PC-3 (cell line): ENCODE measurements at regions not wholly inside any gene's neighbourhood (a gene's known extent, or its start where the extent isn't known, plus 50 kb on each side); places are given as distances from the start of the nearest gene placed in this dataset.

Experiments
- EZH2phosphoT487 ChIP-seq: fragments of 300-600 bp; sonication (generic); IDR thresholded peaks from 2 replicates; pipeline ENCODE4 v1.6.1; 2018; ENCODE audit warnings: mild to moderate bottlenecking, antibody characterized with exemption, low read length, borderline replicate concordance
- TF ChIP-seq, protein P1 (sequence below): fragments of 300-600 bp; sonication (generic); conservative IDR thresholded peaks from 2 replicates; pipeline ENCODE4 v1.5.1; 2017; ENCODE audit warnings: antibody characterized with exemption, low read depth, mild to moderate bottlenecking, low read length

DNA sequence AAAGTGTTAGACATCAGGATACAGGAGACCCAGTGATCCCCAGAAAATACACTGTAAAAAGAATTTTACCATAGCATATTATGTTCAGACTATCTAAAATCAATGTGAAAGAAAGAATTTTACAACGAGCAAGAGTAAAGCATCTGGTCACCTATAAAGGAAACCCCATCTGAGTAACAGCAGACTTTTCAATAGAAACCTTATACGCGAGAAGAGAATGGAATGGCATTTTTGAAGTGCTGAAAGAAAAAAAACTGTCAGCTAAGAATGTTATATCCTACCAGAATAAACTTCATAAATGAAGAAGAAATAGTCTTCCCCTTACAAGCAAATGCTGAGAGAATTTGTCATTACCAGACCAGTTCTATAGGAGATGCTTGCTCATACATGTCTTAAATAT lies 532.1 kb upstream of the NR5A2 start:
- TF ChIP-seq, protein P1, sequence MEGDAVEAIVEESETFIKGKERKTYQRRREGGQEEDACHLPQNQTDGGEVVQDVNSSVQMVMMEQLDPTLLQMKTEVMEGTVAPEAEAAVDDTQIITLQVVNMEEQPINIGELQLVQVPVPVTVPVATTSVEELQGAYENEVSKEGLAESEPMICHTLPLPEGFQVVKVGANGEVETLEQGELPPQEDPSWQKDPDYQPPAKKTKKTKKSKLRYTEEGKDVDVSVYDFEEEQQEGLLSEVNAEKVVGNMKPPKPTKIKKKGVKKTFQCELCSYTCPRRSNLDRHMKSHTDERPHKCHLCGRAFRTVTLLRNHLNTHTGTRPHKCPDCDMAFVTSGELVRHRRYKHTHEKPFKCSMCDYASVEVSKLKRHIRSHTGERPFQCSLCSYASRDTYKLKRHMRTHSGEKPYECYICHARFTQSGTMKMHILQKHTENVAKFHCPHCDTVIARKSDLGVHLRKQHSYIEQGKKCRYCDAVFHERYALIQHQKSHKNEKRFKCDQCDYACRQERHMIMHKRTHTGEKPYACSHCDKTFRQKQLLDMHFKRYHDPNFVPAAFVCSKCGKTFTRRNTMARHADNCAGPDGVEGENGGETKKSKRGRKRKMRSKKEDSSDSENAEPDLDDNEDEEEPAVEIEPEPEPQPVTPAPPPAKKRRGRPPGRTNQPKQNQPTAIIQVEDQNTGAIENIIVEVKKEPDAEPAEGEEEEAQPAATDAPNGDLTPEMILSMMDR: no peak
- TF ChIP-seq EZH2phosphoT487: no peak
